Activated CD8-positive, alpha-beta memory T cell treated with anti-CD3 and anti-CD28 coated beads for 36 hours (primary cell): ENCODE measurements at regions not wholly inside any gene's neighbourhood (a gene's known extent, or its start where the extent isn't known, plus 50 kb on each side); places are given as distances from the start of the nearest gene placed in this dataset.
"Not testable (repeated sequence)": the region's sequence is repeated elsewhere in the genome, so short reads cannot be mapped to it uniquely, and the experiment has no call there.

Experiments used
- CTCF ChIA-PET: fragments of 350-600 bp; sonication (Branson Sonifier 250); formaldehyde crosslinking; loops from one replicate; lab custom pipeline; 2021; ENCODE audit warnings: antibody characterized with exemption; lab: Charles Lee
- POLR2A ChIA-PET: fragments of 350-600 bp; sonication (Branson Sonifier 250); formaldehyde crosslinking; loops from one replicate; lab custom pipeline; 2021; ENCODE audit warnings: antibody characterized with exemption; lab: Charles Lee

DNA sequence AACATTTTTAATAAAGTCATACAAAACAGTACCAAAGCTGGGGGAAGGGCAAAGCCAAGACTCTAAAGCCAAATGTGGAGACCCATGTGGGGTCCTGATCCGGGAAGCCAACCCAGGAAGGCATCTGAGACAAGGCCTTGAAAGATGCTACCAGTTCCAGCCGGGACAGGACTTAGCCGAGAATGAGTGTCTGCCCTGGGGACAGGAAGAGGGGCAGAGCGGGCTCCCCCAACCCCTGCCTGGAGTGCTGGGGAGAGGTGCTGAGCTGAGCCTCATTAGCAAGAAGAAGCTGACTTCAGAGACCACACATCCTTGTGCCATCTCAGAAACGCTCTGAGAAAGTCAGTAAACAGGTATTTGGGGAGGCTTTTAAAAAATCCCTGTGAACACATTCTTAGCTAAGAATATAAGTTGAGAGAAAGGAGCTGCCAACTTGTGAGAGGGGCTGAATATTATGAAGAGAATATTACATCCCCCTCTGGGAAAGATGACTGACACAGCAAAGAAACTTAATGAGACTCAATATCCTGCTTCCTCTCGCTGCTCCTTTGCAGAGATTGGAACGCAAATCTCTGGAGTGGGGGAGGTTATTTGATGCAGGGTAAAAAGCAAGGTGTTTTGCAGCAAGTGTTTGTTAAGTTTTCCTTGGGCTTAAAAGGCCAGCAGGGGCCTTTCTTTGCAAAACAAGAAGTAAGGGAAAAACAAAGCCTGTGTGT, 103.3 kb upstream of the KCND3 start:
- CTCF ChIA-PET: no interaction called here
- POLR2A ChIA-PET: no interaction called here

DNA sequence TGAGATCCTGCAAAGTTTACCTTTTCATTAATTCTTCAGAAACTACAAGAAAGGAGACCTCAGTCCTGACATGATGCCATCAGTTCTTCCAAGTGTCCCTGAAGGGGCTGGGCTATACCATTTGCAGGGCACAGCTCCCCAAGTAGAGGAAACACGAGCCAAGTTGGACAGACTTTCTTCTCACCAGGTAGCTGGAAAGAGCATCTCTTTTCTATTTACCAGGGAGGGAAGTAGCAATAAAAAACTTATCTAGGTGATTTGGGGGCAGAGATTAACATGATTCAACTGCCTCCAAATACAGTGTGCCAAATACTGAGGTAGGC, 103.9 kb upstream of the KCND3 start:
- ChIA-PET CTCF (no interaction called here), POLR2A (no interaction called here)

DNA sequence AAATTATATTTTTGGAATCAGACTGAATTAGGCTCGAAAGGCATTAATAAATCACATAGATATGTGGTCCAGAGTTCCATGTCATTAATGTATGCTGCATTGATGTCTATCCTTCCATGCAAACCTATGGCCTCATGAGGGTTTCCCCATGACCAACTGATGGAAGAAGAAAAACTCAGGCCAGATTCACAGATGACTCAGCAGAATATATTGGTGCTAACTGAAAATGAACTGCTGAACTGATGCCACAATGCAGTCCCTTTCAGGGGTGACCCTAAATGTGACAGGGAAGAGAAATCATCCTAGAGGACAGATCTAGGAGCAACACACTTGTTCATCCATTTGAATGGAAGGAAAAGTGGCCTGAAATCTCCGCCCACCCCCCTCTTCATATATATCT, 110.5 kb upstream of the KCND3 start:
- POLR2A ChIA-PET: no interaction called here
- CTCF ChIA-PET: no interaction called here

DNA sequence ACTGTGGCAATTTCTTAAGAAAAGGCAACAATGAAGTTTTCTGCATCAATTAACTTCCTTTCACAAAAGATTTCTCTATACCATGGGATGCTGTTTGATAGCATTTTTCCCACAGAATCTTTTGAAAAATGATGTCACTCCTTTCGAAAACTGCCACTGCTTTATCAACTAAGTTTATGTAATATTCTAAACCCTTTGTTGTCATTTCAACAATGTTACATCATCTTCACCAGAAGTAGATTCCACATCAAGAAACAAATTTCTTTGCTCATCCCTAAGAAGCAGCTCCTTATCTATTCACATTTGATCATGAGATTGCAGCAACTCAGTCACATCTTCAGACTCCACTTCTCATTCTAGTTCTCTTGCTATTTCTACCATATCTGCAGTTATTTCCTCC, 116.1 kb upstream of the KCND3 start:
- CTCF ChIA-PET: no interaction called here
- POLR2A ChIA-PET: no interaction called here

DNA sequence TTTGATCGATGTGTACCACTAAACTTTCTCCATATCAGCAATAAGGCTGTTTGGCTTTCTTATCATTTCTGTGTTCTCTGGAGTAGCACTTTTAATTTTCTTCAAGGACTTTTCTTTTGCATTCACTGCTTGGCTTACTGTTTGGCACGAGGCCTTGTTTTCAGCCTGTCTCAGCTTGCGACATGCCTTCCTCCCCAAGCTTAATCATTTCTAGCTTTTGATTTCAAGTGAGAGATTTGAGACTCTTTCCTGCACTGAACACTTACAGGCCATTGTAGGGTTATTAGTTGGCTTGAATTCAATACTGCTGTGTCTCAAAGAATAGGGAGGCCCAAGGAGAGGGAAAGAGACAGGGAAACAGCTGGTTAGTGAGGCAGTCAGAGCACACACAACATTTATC, 120.6 kb upstream of the KCND3 start:
- ChIA-PET CTCF (no interaction called here), POLR2A (no interaction called here)

DNA sequence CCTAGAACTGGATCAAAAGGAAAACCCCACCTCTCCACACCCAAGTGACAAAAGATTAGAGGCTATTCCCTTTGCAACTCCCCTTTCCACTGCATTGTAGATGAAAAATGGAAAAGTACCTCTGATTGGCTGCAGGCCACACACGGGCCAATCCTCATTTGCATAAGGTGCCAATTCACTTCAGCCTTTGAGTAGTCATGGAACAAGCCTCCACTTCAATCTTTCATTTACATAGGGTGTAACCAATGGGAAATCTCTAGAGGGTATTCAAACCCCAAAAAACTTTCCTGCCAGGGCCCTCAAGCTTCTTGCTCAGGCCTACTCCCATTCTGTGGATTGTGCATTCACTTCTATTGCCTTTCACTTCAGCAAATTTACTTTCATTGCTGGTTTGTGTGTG, 122.3 kb upstream of the KCND3 start:
- ChIA-PET POLR2A (no interaction called here), CTCF (no interaction called here)

DNA sequence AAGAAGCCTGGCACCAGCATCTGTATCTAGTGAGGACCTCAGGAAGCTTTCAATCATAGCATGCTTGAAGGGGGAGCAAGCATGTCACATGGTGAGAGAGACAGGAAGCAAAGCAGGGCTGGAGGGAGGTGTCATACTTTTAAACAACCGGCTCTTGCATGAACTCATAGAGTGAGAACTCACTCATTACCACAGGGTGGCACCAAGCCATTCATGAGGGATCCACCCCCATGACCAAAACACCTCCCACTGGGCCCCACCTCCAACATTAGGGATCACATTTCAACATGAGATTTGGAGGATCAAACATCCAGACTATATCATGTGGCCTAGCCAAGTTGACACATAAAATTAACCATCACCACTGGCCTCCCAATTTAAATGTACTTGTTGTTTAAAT, 125.1 kb upstream of the KCND3 start:
- ChIA-PET POLR2A (no interaction called here), CTCF (no interaction called here)

DNA sequence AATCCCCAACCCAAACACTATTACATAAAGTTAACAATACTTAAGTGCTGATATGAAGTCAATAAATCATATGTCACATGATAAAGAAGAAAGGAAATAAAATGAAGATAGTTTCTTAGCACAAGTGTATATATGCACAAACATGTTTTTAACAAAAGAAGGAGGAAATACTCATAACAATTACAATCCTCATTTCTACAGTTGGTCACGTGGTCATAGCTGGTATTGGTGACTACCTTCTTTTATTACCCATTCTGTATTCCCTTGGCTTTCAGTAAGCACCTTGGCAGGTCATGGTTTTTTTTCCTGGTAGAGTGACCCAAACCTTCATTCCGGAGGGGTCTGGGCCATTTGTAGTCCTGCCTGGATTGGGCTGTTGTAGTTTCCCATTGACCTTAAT, 137.1 kb upstream of the KCND3 start:
- CTCF ChIA-PET: no interaction called here

DNA sequence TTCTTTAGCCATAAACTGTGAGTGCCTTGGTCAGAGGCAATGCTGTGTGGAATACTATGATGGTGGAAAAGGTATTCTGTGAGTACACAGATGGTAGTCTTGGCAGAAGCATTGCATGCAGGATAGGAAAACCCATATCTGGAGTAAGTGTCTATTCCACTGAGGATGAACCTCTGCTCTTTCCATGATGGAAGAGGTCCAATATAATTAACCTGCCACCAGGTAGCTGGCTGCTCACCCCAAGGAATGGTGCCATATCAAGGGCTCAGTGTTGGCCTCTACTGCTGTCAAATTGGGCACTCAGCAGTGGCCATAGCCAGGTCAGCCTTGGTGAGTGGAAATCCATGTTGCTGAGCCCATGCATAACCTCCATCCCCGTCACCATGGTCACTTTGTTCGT, 138.1 kb upstream of the KCND3 start:
- CTCF ChIA-PET, POLR2A ChIA-PET: not testable (repeated sequence)

More for the DNA sequence above, 137.1 kb upstream of the KCND3 start:
- POLR2A ChIA-PET: no interaction called here

DNA sequence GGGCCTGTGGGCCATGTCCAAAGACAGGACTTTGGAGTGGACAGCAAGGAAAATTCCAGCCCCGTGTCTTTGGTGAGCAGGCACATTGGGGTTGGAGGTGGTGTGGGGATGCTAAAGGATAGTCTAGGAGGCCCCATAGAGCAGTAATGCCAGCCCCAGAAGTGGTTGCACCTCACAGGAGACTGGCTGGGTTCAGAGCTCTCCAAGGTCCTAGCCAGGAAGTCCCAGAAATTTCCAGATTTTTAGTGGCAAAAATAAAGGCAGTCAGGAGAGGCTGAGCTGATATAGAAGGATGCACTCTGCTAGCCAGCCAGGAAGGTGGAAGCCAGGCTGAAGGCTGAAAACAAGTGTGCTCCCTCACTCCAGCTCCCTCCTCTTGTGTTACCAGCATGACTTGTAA, 144.0 kb upstream of the KCND3 start:
- CTCF ChIA-PET: no interaction called here
- POLR2A ChIA-PET: no interaction called here

DNA sequence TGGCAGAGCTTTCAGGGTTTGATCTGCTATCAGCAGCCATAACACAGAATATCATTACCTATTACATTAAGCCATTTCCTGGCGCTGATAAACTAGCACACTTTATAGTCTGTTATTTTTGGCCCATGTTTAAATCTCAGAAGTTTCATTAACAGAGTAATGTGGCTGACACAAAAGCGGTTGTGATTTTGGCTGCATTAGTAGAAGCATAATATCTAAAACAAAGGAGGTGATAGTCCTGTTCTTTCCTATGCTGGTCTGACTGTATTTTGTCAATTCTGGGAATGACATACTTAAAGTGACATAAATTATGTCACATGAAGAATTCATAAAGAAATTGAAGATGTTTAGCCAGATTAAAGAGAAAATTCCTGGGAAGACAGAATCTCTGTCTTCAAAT, 151.3 kb upstream of the KCND3 start:
- ChIA-PET CTCF (no interaction called here), POLR2A (no interaction called here)

DNA sequence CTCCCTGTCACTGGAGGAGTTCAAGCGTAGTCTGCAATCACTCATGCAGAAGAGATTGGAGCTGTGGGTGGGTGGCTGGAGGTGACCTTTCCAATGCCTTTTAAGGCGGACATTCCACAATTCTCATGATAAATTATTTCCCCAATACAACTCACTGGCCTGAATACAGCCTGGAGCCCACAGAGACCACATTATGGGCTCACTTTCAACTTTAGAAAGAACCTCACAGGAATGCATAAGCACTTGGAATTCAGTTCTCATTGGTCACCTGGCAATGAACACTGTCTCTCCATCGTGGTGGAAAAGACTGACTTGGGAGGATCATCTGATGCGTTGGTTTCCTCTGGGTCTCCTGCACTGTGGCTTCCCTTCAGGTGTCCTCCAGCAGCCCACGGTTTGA, 151.8 kb upstream of the KCND3 start:
- POLR2A ChIA-PET: no interaction called here
- CTCF ChIA-PET: no interaction called here

DNA sequence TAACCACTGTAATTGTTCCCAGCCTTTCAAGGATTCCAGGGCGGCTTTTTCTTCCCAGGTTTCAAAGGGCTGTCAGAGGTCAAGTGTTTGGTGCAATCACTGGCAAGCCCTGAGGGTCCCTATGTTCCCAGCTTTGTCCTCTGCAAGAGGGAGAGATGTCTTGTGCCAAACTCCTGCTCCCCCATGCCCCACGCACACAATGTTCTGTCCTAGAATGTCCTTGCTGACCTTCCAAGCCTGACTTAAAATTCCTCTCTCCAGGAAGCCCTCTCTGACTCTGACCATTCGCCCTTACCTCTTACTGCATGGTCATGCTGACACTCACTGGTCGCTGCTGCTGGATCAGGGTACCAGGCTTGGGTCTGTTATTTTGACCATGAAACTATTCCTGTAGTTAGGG, 152.5 kb upstream of the KCND3 start:
- POLR2A ChIA-PET: no interaction called here

DNA sequence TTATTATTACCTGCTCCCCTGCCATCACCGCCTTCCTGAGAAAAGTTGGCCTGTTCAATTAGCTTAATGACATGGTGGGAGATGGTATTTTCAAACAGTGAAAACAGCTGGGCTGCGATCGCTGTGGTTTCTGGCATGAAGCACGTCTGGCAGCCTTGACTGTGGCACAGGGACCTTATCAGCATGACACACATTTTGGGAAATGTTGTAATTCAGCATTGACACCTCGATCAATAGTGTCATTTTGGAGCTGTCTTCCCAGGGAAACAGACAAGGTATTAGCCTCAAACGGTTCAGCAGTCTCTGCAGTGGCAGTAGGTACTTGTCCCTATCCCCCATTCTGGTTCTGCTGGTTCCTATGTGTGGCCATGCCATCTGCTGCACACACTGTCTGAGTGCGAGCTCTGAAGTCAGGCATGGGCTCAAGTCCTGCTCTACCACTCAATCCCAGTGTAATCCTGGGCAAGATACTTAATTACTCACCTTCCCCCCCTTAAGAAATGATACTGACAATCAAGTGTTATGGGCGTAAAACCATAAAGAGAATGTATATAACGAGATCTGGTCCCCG, 154.5 kb upstream of the KCND3 start:
- CTCF ChIA-PET: no interaction called here
- POLR2A ChIA-PET: no interaction called here

More for the DNA sequence above, 152.5 kb upstream of the KCND3 start:
- CTCF ChIA-PET: no interaction called here

DNA sequence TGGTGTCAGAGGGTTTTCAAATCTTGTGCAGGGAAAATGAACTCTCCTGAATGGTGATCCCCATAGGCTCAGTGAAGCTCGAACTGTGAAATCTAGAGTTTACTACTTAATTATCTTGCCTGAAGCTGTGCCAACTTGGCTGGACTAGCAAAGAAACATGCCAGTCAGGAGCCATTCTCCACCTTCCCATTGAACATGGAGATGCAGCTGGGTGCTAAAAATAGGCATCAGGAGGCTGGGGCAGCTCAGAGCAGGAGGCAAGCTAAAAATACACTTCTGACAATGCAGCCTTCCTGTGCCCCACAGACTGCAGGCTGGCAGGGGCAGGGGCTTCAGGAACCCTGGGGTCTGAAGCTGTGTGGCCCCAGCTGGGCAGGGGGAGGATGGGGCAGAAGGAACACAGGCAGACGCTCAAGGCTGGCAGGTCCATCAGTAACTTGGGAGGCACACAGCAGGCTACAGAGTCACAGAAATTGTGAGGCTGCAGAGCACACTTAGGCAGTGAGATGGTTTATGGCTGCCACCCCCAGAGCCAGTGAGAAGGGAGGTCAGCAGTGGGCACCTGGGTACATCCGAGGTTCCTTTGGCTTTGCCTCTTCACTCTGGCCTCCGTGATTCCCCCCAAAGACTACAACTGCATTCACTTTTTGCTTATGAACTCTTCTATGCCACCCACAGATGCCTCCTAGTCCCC, 155.4 kb upstream of the KCND3 start:
- ChIA-PET POLR2A (no interaction called here), CTCF (no interaction called here)

DNA sequence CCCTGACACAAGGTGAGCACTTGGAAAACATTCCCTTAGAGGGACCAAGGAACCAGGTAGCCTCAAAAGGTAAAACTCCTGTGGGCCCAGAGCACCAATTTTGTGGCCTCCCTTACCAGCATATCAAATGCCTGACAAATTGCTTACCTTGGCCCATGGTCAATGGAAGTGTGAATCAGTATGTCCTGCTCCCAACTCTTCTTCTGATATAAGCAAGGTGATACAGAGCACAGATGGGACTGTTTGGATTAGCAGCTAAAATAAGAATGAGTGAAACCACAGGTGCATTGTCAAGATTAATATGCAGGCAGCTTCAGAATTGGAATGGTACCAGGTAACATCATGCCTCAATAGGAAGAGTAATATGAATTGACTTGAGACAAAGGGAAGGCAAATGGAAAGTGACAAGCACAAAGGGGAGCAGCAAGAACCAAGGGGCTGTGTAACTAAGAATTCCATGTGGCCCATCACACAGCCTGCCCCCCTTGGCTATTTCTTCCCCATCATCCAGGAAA, 156.8 kb upstream of the KCND3 start:
- ChIA-PET POLR2A (no interaction called here), CTCF (no interaction called here)

DNA sequence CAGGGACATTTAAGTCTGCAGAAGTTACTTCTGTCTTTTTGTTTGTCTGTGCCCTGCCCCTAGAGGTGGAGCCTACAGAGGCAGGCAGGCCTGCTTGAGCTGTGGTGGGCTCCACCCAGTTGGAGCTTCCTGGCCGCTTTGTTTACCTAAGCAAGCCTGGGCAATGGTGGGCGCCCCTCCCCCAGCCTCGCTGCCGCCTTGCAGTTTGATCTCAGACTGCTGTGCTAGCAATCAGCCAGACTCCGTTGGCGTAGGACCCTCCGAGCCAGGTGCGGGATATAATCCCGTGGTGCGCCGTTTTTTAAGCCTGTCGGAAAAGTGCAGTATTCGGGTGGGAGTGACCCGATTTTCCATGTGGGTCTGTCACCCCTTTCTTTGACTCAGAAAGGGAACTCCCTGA, 170.7 kb upstream of the KCND3 start:
- CTCF ChIA-PET, POLR2A ChIA-PET: not testable (repeated sequence)

DNA sequence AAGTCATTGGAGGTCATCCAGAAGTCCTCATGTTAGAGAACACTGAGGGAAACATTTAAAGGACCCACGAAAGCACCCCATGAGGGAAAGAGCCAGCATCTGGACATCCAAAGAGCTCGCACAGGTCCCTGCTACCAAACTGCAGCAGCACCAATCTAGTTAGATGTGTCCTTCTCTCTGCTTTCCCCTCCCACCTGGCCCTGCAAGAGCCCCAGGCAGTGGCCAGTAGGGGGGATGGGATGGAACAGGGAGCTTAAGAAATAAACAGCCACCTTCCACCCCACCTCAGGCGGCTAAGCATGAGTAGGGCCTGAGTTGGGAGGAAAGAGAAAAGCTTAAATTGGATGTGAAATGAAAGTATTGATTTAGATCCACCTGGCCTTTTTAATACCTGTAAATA, 175.9 kb upstream of the KCND3 start:
- ChIA-PET POLR2A (no interaction called here), CTCF (interaction anchor here (0.6 kb wide), 1 partner anchor 200 kb away, joined by 3 read pairs; no protein-coding TSS in a partner anchor)

DNA sequence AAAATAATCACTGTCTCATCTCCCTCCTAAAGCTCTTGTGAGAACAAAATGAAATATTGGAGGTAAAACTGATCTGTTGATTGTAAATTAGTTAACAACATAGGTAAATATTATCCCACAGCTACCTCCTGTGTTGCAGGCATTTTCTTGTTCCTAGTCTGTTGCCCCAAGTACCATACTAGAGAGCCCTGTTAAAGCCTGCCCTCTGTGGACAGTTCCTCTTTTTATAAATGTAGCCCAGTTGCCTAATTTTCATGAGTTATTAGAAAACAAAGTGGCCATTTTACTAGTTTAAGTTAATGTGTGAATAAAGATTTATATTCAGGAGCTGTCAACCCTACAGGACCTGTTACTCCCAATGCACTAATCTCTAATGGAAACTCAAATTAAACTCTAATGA, 180.0 kb upstream of the KCND3 start:
- ChIA-PET POLR2A (no interaction called here), CTCF (no interaction called here)

DNA sequence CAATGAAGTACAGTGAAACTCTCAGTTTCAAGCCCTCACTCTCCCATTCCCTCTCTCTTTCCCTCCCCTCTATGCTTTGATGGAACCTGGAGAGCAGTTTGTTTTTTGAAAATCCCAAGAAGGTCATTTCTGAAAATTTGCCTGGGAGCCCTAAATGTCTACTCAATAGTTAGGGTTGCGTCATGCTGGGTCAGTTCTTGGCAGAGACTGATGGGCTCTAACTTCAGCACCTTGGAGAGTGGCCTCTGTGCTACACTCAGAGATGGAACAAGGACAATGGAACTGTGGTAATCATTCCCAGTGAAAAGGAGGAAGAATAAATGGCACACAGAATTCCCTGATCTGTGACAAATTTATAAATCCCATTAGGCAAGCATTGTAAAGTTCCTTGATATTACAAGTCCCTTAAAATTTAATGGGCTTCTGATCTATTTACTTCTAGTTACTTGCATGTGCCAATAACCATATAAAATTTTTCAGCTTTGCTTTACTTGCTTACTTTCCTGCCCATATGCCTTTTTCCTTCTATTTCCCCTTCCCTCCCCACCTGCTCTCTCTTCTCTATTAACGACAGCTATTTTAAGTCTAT, 182.9 kb upstream of the KCND3 start:
- ChIA-PET CTCF (no interaction called here), POLR2A (no interaction called here)

DNA sequence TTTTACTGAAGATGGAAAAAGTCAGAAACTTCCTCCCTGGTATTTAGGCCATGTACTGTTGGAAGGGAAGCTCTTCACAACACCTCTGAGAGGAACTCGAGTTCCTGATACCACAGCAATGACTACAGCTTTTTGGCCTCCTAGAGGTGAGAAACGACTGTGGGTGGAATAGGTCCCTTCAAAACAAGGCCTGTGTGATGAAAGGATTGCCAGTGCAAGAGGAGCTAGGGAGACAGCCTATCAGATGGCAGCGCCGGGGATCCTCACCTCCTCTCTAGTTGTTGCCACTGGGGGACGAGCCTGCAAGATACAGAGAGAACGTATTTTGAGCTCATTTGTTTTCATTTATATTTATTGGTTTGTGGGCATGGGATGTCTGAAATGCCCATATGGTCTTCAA, 187.8 kb upstream of the KCND3 start:
- CTCF ChIA-PET: no interaction called here
- POLR2A ChIA-PET: no interaction called here
